ENCODE measurements at regions not wholly inside any gene's neighbourhood (a gene's known extent, or its start where the extent isn't known, plus 50 kb on each side); places are given as distances from the start of the nearest gene placed in this dataset.

- no peak overlapping the region for H3K4me3 ChIP-seq (ENCODE audit: low read depth, low read length)
Observed at GRCh38 chr1:228825840-228826484, 90.7 kb downstream of the RHOU start.

DNA sequence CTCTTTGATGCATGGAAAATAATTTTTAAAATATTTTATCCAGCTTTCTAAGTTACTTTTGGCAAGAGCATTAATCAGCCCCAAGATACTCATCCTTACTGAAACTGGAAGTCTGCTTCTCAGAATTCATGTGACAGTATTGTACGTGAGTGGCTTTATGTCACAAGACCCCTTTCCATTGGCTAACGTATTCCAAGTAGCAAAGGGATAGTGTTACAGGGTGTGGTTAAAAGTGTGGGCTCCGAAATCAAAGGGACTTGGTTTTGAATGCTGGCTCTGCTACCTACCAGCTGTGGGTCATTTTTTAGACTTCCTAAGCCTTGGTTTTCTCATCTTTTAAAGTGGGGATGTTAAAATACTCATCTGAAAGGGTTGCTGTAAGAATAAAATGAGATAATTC lies 91.7 kb downstream of the RHOU start:
- no peak overlapping the region for H3K27ac ChIP-seq
- H3K27me3 ChIP-seq (ENCODE audit: control insufficient read depth, insufficient read depth, low read length), result no peaks in the 10 kb centered on the region
- H2AFZ ChIP-seq, result no peak overlapping the region
- H3K4me1 ChIP-seq, result peaks cover 3% of the 10 kb centered on the region
- no peak overlapping the region for H3K4me2 ChIP-seq (ENCODE audit: low read length)
- H3K9me3 ChIP-seq (ENCODE audit: control insufficient read depth, low read length), result no peaks in the 10 kb centered on the region
- no peak overlapping the region for H3K4me3 ChIP-seq (ENCODE audit: low read depth, low read length)
- H3K79me2 ChIP-seq, result no peaks in the 10 kb centered on the region
- no peaks in the 10 kb centered on the region for H3K36me3 ChIP-seq (ENCODE audit: control insufficient read depth, insufficient read depth, low read length)
- H3K9ac ChIP-seq, result no peak overlapping the region
- no peak for TF ChIP-seq CTCF (IDR thresholded peaks at IDR 0.05)

More at GRCh38 chr1:228825840-228826484, 90.7 kb downstream of the RHOU start:
- Histone ChIP-seq H3K27ac (no peak overlapping the region), H3K27me3 (ENCODE audit: control insufficient read depth, insufficient read depth, low read length) (no peaks in the 10 kb centered on the region), H3K4me2 (ENCODE audit: low read length) (no peak overlapping the region), H3K36me3 (ENCODE audit: control insufficient read depth, insufficient read depth, low read length) (no peaks in the 10 kb centered on the region), H3K9ac (no peak overlapping the region), H3K9me3 (ENCODE audit: control insufficient read depth, low read length) (no peaks in the 10 kb centered on the region), H3K79me2 (no peaks in the 10 kb centered on the region), H2AFZ (no peak overlapping the region), H3K4me1 (peaks cover 3% of the 10 kb centered on the region)
- TF ChIP-seq CTCF (IDR thresholded peaks at IDR 0.05), result no peak

DNA sequence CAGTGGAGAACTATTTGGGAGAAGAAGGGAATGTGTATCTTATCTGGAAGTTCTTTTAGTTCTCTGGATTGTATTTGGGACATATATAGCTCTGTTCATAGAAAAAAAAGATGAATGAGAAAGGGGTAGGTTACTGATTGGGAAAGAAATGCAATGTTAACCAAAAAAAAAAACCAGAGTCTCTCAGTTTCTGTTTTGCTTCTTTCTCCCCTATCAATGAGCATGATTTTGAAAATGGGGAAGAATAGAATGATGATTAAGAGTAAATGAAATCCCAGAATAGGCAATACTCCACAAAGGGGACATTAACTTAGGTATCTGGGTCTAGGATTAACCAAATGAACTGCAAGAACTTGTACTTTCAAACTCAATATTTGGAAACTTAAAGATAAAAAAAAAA lies 92.9 kb downstream of the RHOU start:
- no peaks in the 10 kb centered on the region for H3K27me3 ChIP-seq (ENCODE audit: control insufficient read depth, insufficient read depth, low read length)
- no peaks in the 10 kb centered on the region for H3K79me2 ChIP-seq
- no peak overlapping the region for H3K4me3 ChIP-seq (ENCODE audit: low read depth, low read length)
- H3K4me2 ChIP-seq (ENCODE audit: low read length), result no peak overlapping the region
- no peak overlapping the region for H2AFZ ChIP-seq
- no peaks in the 10 kb centered on the region for H3K9me3 ChIP-seq (ENCODE audit: control insufficient read depth, low read length)
- peaks cover 3% of the 10 kb centered on the region for H3K4me1 ChIP-seq
- no peak for TF ChIP-seq CTCF (IDR thresholded peaks at IDR 0.05)
- no peak overlapping the region for H3K9ac ChIP-seq
- no peaks in the 10 kb centered on the region for H3K36me3 ChIP-seq (ENCODE audit: control insufficient read depth, insufficient read depth, low read length)
- no peak overlapping the region for H3K27ac ChIP-seq

GRCh38 chr1:228830185-228830953 lies 95.1 kb downstream of the RHOU start:
- peak overlapping the region; percentile 35 for H2AFZ ChIP-seq
- no peak overlapping the region for H3K4me3 ChIP-seq (ENCODE audit: low read depth, low read length)
- no peak overlapping the region for H3K4me2 ChIP-seq (ENCODE audit: low read length)
- TF ChIP-seq CTCF (IDR thresholded peaks at IDR 0.05), result no peak
- H3K4me1 ChIP-seq, result peaks cover 3% of the 10 kb centered on the region
- H3K27me3 ChIP-seq (ENCODE audit: control insufficient read depth, insufficient read depth, low read length), result no peaks in the 10 kb centered on the region
- H3K9me3 ChIP-seq (ENCODE audit: control insufficient read depth, low read length), result no peaks in the 10 kb centered on the region
- H3K36me3 ChIP-seq (ENCODE audit: control insufficient read depth, insufficient read depth, low read length), result no peaks in the 10 kb centered on the region
- H3K9ac ChIP-seq, result no peak overlapping the region
- H3K27ac ChIP-seq, result no peak overlapping the region
- H3K79me2 ChIP-seq, result no peaks in the 10 kb centered on the region

Measured in parathyroid adenoma (tissue), 2 donors.